SH-SY5Y (cell line): ENCODE measurements at regions not wholly inside any gene's neighbourhood (a gene's known extent, or its start where the extent isn't known, plus 50 kb on each side); places are given as distances from the start of the nearest gene placed in this dataset.

ENCODE experiments used
- GATA2 ChIP-seq: IDR thresholded peaks from 2 replicates; pipeline ENCODE4 v1.6.1; 2011; ENCODE audit warnings: mild to moderate bottlenecking, low read depth, low read length
- GATA3 ChIP-seq: IDR thresholded peaks from 2 replicates; pipeline ENCODE4 v1.6.1; 2011; ENCODE audit warnings: low read depth, mild to moderate bottlenecking, low read length, moderate library complexity

DNA sequence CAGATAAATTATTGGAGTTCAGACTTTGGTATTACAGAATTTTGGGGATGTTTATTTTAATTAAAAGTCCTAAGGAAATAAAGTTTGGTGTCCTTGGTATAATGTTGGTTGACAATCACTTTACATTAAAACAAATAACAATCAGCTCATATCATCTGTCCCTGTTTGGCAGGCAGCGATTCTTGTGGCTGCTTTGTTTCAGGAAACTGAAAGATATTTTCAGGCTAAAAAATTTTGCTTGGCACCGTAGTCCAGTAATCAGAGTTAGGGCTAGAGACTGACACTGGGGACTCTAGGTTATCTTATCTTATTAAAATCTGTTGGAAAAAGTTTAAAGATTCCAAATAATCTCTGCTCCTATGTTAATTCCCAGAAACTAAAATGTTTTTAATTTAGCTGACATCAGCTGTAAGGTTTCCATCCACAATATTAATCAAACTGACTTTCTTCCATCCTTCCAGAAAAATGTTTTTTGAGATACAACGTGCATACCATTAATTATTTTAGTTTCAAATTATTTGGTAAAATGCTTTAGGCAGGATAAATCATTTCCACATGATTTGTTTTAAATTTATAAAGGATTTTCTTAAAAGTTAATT is 97.6 kb downstream of the ZIC5 start:
- TF ChIP-seq GATA2 (no peak), GATA3 (no peak)
